ENCODE measurements at regions not wholly inside any gene's neighbourhood (a gene's known extent, or its start where the extent isn't known, plus 50 kb on each side); places are given as distances from the start of the nearest gene placed in this dataset.

DNA sequence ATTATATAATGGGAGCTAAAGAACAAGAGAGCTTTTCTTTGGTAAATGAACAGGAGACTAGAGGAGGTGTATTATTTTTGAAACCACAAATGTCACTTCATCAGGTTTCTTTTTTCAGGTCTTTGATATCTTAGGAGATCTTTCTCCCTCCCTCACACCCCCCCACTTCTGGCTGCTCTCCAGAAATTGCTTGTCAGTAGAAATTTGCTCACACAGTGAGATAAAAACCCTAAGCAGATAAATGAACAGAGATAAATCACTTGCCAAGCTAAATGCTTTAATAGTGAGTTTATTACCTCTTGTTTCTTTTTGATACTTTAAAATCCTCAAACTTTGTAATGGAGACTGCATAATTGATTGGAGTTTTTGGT lies 421.2 kb upstream of the TENM3 start:
- H3K9me3 ChIP-seq (ENCODE audit: control insufficient read depth in 4 of 4, insufficient read depth in 3 of 4, low read length in 3 of 4): peaks cover 0 to 3% (median 0%) of the 10 kb centered on the region in 4 donors
- H3K4me3 ChIP-seq: no peak overlapping the region
- no peak for ATAC-seq (ENCODE audit: insufficient read depth, low FRiP score)
- DNase-seq: no peak
- H3K27ac ChIP-seq (ENCODE audit: low read depth in 1 of 2, low read length in 1 of 2): no peak overlapping the region
- H3K36me3 ChIP-seq (ENCODE audit: control insufficient read depth in 4 of 4, insufficient read depth in 4 of 4, low read length in 4 of 4): no peaks in the 10 kb centered on the region
- H3K9ac ChIP-seq (ENCODE audit: insufficient read depth in 1 of 2, low read length in 2 of 2): no peak overlapping the region
- TF ChIP-seq CTCF (IDR thresholded peaks at IDR 0.05; ENCODE audit: control extremely low read depth, extremely low read depth): no peak
- H3K4me1 ChIP-seq (ENCODE audit: control insufficient read depth in 5 of 5, insufficient read depth in 5 of 5, low read length in 5 of 5): peaks cover 0 to 11% (median 0%) of the 10 kb centered on the region in 5 donors
- H3K27me3 ChIP-seq (ENCODE audit: control insufficient read depth in 3 of 3, insufficient read depth in 3 of 3, low read length in 2 of 3): peaks cover 0 to 8% (median 0%) of the 10 kb centered on the region in 3 donors

- H3K27ac ChIP-seq (ENCODE audit: low read depth in 1 of 2, low read length in 1 of 2): no peak overlapping the region
- no peak overlapping the region for H3K4me3 ChIP-seq
- DNase-seq (no peak), ATAC-seq (ENCODE audit: insufficient read depth, low FRiP score) (no peak)
- H3K27me3 ChIP-seq (ENCODE audit: control insufficient read depth in 3 of 3, insufficient read depth in 3 of 3, low read length in 2 of 3): peaks cover 0 to 9% (median 0%) of the 10 kb centered on the region in 3 donors
- no peaks in the 10 kb centered on the region for H3K36me3 ChIP-seq (ENCODE audit: control insufficient read depth in 4 of 4, insufficient read depth in 4 of 4, low read length in 4 of 4)
- no peak overlapping the region for H3K9ac ChIP-seq (ENCODE audit: insufficient read depth in 1 of 2, low read length in 2 of 2)
- peaks cover 0 to 11% (median 0%) of the 10 kb centered on the region in 5 donors for H3K4me1 ChIP-seq (ENCODE audit: control insufficient read depth in 5 of 5, insufficient read depth in 5 of 5, low read length in 5 of 5)
- 28 to 31% methylated on average over 1 of the region's 1 CpG for WGBS, 2 donors
- H3K9me3 ChIP-seq (ENCODE audit: control insufficient read depth in 4 of 4, insufficient read depth in 3 of 4, low read length in 3 of 4): peaks cover 0 to 3% (median 0%) of the 10 kb centered on the region in 4 donors
- TF ChIP-seq CTCF (IDR thresholded peaks at IDR 0.05; ENCODE audit: control extremely low read depth, extremely low read depth): no peak
Observed at GRCh38 chr4:181823183-181823582, 420.0 kb upstream of the TENM3 start.

DNA sequence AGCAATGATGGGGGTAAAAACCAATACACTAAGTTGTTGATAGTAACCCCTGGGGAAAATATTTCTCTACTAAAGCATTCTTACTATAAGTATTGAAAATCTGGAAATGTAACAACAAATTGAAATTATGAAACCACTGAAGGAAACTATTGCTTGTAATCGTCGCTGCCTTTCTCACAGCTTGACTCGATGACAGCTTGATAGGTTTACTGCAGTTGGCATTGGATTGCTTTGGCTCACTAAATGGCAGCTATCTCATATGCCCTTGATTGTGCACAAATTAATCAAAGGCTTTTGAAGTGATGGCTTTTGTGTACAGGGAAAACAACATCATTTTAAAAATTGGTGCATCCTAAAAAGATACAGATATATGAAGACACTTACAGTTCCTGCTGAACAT lies 419.6 kb upstream of the TENM3 start:
- DNase-seq (no peak), ATAC-seq (ENCODE audit: insufficient read depth, low FRiP score) (no peak)
- H3K27me3 ChIP-seq (ENCODE audit: control insufficient read depth in 3 of 3, insufficient read depth in 3 of 3, low read length in 2 of 3): peaks cover 0 to 9% (median 0%) of the 10 kb centered on the region in 3 donors
- no peak overlapping the region for H3K27ac ChIP-seq (ENCODE audit: low read depth in 1 of 2, low read length in 1 of 2)
- H3K4me1 ChIP-seq (ENCODE audit: control insufficient read depth in 5 of 5, insufficient read depth in 5 of 5, low read length in 5 of 5): peaks cover 0 to 11% (median 0%) of the 10 kb centered on the region in 5 donors
- no peak for TF ChIP-seq CTCF (IDR thresholded peaks at IDR 0.05; ENCODE audit: control extremely low read depth, extremely low read depth)
- H3K4me3 ChIP-seq: no peak overlapping the region
- H3K9me3 ChIP-seq (ENCODE audit: control insufficient read depth in 4 of 4, insufficient read depth in 3 of 4, low read length in 3 of 4): peaks cover 0 to 3% (median 0%) of the 10 kb centered on the region in 4 donors
- H3K36me3 ChIP-seq (ENCODE audit: control insufficient read depth in 4 of 4, insufficient read depth in 4 of 4, low read length in 4 of 4): no peaks in the 10 kb centered on the region
- no peak overlapping the region for H3K9ac ChIP-seq (ENCODE audit: insufficient read depth in 1 of 2, low read length in 2 of 2)
- 80 to 88% methylated on average over 3 of the region's 3 CpGs for WGBS, 2 donors

GRCh38 chr4:181825564-181825963 lies 417.6 kb upstream of the TENM3 start:
- H3K27ac ChIP-seq (ENCODE audit: low read depth in 1 of 2, low read length in 1 of 2): no peak overlapping the region
- TF ChIP-seq CTCF (IDR thresholded peaks at IDR 0.05; ENCODE audit: control extremely low read depth, extremely low read depth): no peak
- 92 to 96% methylated on average over 2 of the region's 2 CpGs for WGBS, 2 donors
- H3K4me3 ChIP-seq: no peak overlapping the region
- peaks cover 0 to 9% (median 0%) of the 10 kb centered on the region in 3 donors for H3K27me3 ChIP-seq (ENCODE audit: control insufficient read depth in 3 of 3, insufficient read depth in 3 of 3, low read length in 2 of 3)
- H3K9me3 ChIP-seq (ENCODE audit: control insufficient read depth in 4 of 4, insufficient read depth in 3 of 4, low read length in 3 of 4): no peaks in the 10 kb centered on the region
- ATAC-seq (ENCODE audit: insufficient read depth, low FRiP score): no peak
- no peak for DNase-seq
- no peaks in the 10 kb centered on the region for H3K36me3 ChIP-seq (ENCODE audit: control insufficient read depth in 4 of 4, insufficient read depth in 4 of 4, low read length in 4 of 4)
- H3K9ac ChIP-seq (ENCODE audit: insufficient read depth in 1 of 2, low read length in 2 of 2): no peak overlapping the region
- H3K4me1 ChIP-seq (ENCODE audit: control insufficient read depth in 5 of 5, insufficient read depth in 5 of 5, low read length in 5 of 5): peaks cover 0 to 1% (median 0%) of the 10 kb centered on the region in 5 donors
